Smooth muscle cell (in vitro differentiated cells): ENCODE measurements at regions not wholly inside any gene's neighbourhood (a gene's known extent, or its start where the extent isn't known, plus 50 kb on each side); places are given as distances from the start of the nearest gene placed in this dataset.
A peak's percentile ranks its signal among the peaks of the same experiment; 100 is the strongest.

Experiments
- DNase-seq: peaks from one replicate; lab custom pipeline; 2025; ENCODE audit not compliant: unreplicated experiment; lab: John Stamatoyannopoulos, UW
- H2AFZ ChIP-seq: fragments of 200-600 bp; sonication (generic); 2 replicates; pipeline ENCODE4 v1.6.0; 2016; ENCODE audit warnings: antibody characterized with exemption, low read depth, mild to moderate bottlenecking
- H3F3A ChIP-seq: fragments of 200-600 bp; sonication (generic); 2 replicates; pipeline ENCODE4 v1.6.0; 2017; ENCODE audit warnings: antibody characterized with exemption, low read depth
- H3K27ac ChIP-seq: fragments of 200-600 bp; sonication (generic); 2 replicates; pipeline ENCODE4 v1.5.1; 2016; ENCODE audit warnings: low read depth, mild to moderate bottlenecking
- H3K27me3 ChIP-seq: fragments of 200-600 bp; sonication (generic); 2 replicates; pipeline ENCODE4 v1.6.1; 2016; ENCODE audit warnings: low read depth, mild to moderate bottlenecking
- H3K36me3 ChIP-seq: fragments of 200-600 bp; sonication (generic); 2 replicates; pipeline ENCODE4 v1.5.1; 2016; ENCODE audit warnings: low read depth
- H3K4me1 ChIP-seq: fragments of 200-600 bp; sonication (generic); 2 replicates; pipeline ENCODE4 v1.5.1; 2016; ENCODE audit warnings: low read depth
- H3K4me2 ChIP-seq: fragments of 200-600 bp; sonication (generic); 2 replicates; pipeline ENCODE4 v1.6.0; 2016; ENCODE audit warnings: mild to moderate bottlenecking
- H3K4me3 ChIP-seq: fragments of 200-600 bp; sonication (generic); 2 replicates; pipeline ENCODE4 v1.5.1; 2016; ENCODE audit warnings: mild to moderate bottlenecking
- H3K79me2 ChIP-seq: fragments of 200-600 bp; sonication (generic); 2 replicates; pipeline ENCODE4 v1.6.0; 2016; ENCODE audit warnings: low read depth, mild to moderate bottlenecking
- H3K9ac ChIP-seq: fragments of 200-600 bp; sonication (generic); 2 replicates; pipeline ENCODE4 v1.6.0; 2016; ENCODE audit warnings: low read depth
- H3K9me3 ChIP-seq: fragments of 200-600 bp; sonication (generic); replicated peaks from 2 replicates; pipeline ENCODE4 v1.5.1; 2016; ENCODE audit warnings: low read depth
- H4K20me1 ChIP-seq: fragments of 200-600 bp; sonication (generic); 2 replicates; pipeline ENCODE4 v1.6.0; 2016; ENCODE audit warnings: low read depth
- CTCF ChIP-seq: fragments of 200-600 bp; sonication (generic); IDR thresholded peaks from 2 replicates; pipeline ENCODE4 v1.5.1; 2017; ENCODE audit warnings: borderline replicate concordance, mild to moderate bottlenecking, antibody characterized with exemption; ENCODE audit not compliant: insufficient read depth, poor library complexity, severe bottlenecking
- WGBS: methylation state at CpG from one replicate; pipeline ENCODE4 v1.1.7; 2016; ENCODE audit warnings: low lambda C conversion rate; 5-methylcytosine and 5-hydroxymethylcytosine counted together

GRCh38 chr1:198888379-198888943 lies 249.6 kb downstream of the PTPRC start:
- Histone ChIP-seq H3K4me3 (no peak overlapping the region), H2AFZ (no peak overlapping the region), H3K4me2 (peak overlapping the region; percentile 77), H3K4me1 (peaks cover 71% of the 10 kb centered on the region), H3K36me3 (peaks cover 5% of the 10 kb centered on the region), H4K20me1 (peaks cover 95% of the 10 kb centered on the region), H3F3A (peaks cover 72% of the 10 kb centered on the region), H3K79me2 (peaks cover 100% of the 10 kb centered on the region), H3K9ac (no peak overlapping the region), H3K9me3 (no peaks in the 10 kb centered on the region), H3K27me3 (no peaks in the 10 kb centered on the region), H3K27ac (peak overlapping the region; percentile 86)
- 22% methylated on average over 3 of the region's 3 CpGs for WGBS
- no peak for DNase-seq
- TF ChIP-seq CTCF: no peak

GRCh38 chr1:198889101-198889500 lies 250.3 kb downstream of the PTPRC start:
- DNase-seq: no peak
- Histone ChIP-seq H3K9ac (no peak overlapping the region), H2AFZ (no peak overlapping the region), H3K4me3 (no peak overlapping the region), H3K4me2 (peak overlapping the region; percentile 77), H3F3A (peaks cover 68% of the 10 kb centered on the region), H3K36me3 (peaks cover 5% of the 10 kb centered on the region), H4K20me1 (peaks cover 94% of the 10 kb centered on the region), H3K79me2 (peaks cover 100% of the 10 kb centered on the region), H3K4me1 (peaks cover 69% of the 10 kb centered on the region), H3K27ac (peak overlapping the region; percentile 86), H3K9me3 (no peaks in the 10 kb centered on the region), H3K27me3 (no peaks in the 10 kb centered on the region)
- no peak for TF ChIP-seq CTCF
- 93% methylated on average over 1 of the region's 1 CpG for WGBS

- H3K9ac ChIP-seq: no peak overlapping the region
- TF ChIP-seq CTCF: no peak
- DNase-seq: no peak
- peaks cover 5% of the 10 kb centered on the region for H3K36me3 ChIP-seq
- no peaks in the 10 kb centered on the region for H3K27me3 ChIP-seq
- H2AFZ ChIP-seq: no peak overlapping the region
- H4K20me1 ChIP-seq: peaks cover 91% of the 10 kb centered on the region
- H3F3A ChIP-seq: peaks cover 64% of the 10 kb centered on the region
- no peak overlapping the region for H3K4me3 ChIP-seq
- peak overlapping the region; percentile 86 for H3K27ac ChIP-seq
- H3K4me2 ChIP-seq: peak overlapping the region; percentile 77
- 46% methylated on average over 1 of the region's 1 CpG for WGBS
- peaks cover 73% of the 10 kb centered on the region for H3K4me1 ChIP-seq
- H3K79me2 ChIP-seq: peaks cover 100% of the 10 kb centered on the region
- no peaks in the 10 kb centered on the region for H3K9me3 ChIP-seq
Measured at GRCh38 chr1:198889749-198890148, 250.9 kb downstream of the PTPRC start.

GRCh38 chr1:198890214-198890930 lies 251.5 kb downstream of the PTPRC start:
- peak overlapping the region; percentile 86 for H3K27ac ChIP-seq

More at GRCh38 chr1:198890214-198890930, 251.5 kb downstream of the PTPRC start:
- H3K36me3 ChIP-seq: peaks cover 3% of the 10 kb centered on the region
- H3K9me3 ChIP-seq: no peaks in the 10 kb centered on the region
- 33% methylated on average over 4 of the region's 4 CpGs for WGBS
- no peak overlapping the region for H3K4me3 ChIP-seq
- peak overlapping the region; percentile 77 for H3K4me2 ChIP-seq
- H3F3A ChIP-seq: peaks cover 57% of the 10 kb centered on the region
- H2AFZ ChIP-seq: no peak overlapping the region
- H3K79me2 ChIP-seq: peaks cover 100% of the 10 kb centered on the region
- DNase-seq: no peak
- H3K4me1 ChIP-seq: peaks cover 73% of the 10 kb centered on the region
- peaks cover 87% of the 10 kb centered on the region for H4K20me1 ChIP-seq
- TF ChIP-seq CTCF: no peak
- no peaks in the 10 kb centered on the region for H3K27me3 ChIP-seq
- H3K9ac ChIP-seq: peak overlapping the region; percentile 23
